Sciatic nerve (tissue), 2 donors: ENCODE measurements at regions not wholly inside any gene's neighbourhood (a gene's known extent, or its start where the extent isn't known, plus 50 kb on each side); places are given as distances from the start of the nearest gene placed in this dataset.

Experiments
- ATAC-seq: fragments of 200-7000 bp; cut with Tn5 transposase; one replicate; pipeline ENCODE4 v1.9.1; 2020; ENCODE audit warnings: mild to moderate bottlenecking, moderate library complexity
- DNase-seq: peaks from one replicate; pipeline ENCODE4 v3.0.0-alpha.2; 2020; ENCODE audit warnings: low spot score
- intact Hi-C: fragments of 100-400 bp; cut with DNase I; formaldehyde crosslinking; loops from one replicate; pipeline ENCODE4 v1.14.2; 2022
- donor health status: DM: no; HTN: no; CAD: no.
- donor health status: DM: no; HTN: no; CAD: no.

GRCh38 chr12:16946704-16947103, 340.7 kb upstream of the LMO3 start:
- intact Hi-C loops: no loop called here
- no peak for ATAC-seq
- no peak for DNase-seq

- DNase-seq (no peak), ATAC-seq (no peak)
- intact Hi-C loops: no loop called here
Observed at GRCh38 chr12:16939871-16940306, 333.9 kb upstream of the LMO3 start.

DNA sequence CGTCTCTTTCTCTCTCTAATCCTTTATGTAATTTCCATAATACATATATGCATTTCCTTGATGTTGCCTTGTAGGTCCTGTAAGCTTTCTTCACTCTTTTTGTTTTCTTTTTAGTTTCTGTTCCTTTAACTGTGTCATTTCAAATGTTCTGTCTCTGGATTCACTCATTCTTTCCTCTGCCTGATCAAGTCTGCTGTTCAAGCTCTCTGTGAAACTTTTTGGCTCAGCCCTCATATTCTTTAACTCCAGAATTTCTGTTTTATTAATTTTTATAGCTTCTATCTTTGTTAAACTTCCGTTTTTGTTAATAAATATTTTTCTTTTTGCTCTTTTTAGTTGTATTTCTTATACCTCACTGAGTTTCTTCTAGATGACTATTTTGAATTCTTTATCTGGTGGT, 321.3 kb upstream of the LMO3 start:
- DNase-seq (no peak), ATAC-seq (no peak)
- intact Hi-C loops: no loop called here

DNA sequence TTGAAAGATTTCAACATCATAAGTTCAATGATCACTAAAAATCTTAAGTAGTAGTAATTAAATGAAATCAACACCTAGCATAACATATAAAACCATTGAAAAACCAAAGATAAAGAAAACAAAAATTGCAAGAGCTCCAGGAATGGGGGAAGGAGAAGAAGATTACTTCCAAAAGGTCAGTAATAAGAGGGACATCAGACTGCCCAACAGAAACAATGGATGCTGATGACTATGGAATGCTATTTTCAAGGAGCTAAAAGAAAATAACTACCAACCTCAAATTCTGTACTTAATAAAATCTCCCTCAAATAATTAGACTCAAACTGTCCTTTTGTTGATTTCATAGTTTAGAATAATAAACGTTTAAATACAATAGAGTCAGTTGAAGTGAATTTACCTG, 314.5 kb upstream of the LMO3 start:
- DNase-seq (no peak), ATAC-seq (no peak)
- intact Hi-C loops: no loop called here

- DNase-seq (no peak), ATAC-seq (no peak)
- intact Hi-C loops: no loop called here
Observed at GRCh38 chr12:16919551-16919950, 313.6 kb upstream of the LMO3 start.

DNA sequence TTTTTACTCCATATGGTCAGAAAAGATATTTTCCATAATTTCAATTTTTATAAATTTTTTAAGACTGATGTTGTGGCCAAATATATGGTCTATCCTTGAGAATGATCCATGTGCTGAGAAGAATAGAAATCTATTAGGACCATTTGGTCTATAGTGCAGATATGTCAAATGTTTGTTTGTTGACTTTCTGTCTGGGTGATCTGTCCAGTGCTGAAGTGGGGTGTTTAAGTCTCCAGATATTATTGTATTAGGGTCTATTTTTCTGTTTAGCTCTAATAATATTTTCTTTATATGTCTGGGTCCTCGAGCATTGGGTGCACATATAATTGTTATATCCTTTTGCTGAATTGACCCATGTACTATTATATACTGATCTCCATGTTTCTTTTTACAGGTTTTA, 308.9 kb upstream of the LMO3 start:
- intact Hi-C loops: no loop called here
- no peak for DNase-seq
- ATAC-seq: no peak

GRCh38 chr12:16913832-16914490, 308.0 kb upstream of the LMO3 start:
- no peak for DNase-seq
- intact Hi-C loops: no loop called here
- ATAC-seq: no peak

DNA sequence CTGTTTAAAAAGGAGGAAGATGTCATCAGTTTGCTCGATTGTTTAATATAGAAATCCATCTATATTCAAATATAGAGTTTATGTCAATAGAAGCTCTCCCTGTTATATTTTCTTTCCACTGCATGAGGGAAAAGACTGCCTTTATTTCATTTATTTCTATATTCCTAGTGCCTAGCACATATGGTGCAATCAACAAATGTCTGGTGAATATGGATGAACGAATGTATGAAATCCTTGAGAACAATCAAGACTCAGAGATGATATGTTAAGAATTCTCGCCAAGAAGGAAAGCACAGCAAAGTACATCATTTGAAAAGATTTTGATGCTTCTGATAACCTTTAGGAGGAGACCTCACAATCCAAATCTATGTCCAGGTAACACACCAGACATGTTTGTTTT, 296.0 kb upstream of the LMO3 start:
- DNase-seq (no peak), ATAC-seq (no peak)
- intact Hi-C loops: loop anchor here (10.0 kb wide), 1 partner anchor 1567 kb away; no protein-coding TSS in a partner anchor

- DNase-seq: no peak
- intact Hi-C loops: no loop called here
- no peak for ATAC-seq
Observed at GRCh38 chr12:16893426-16893825, 287.5 kb upstream of the LMO3 start.

GRCh38 chr12:16891673-16892072, 285.7 kb upstream of the LMO3 start:
- no peak for DNase-seq
- intact Hi-C loops: no loop called here
- ATAC-seq: no peak

- intact Hi-C loops: no loop called here
- DNase-seq (no peak), ATAC-seq (no peak)
Observed at GRCh38 chr12:16884819-16885218, 278.9 kb upstream of the LMO3 start.

DNA sequence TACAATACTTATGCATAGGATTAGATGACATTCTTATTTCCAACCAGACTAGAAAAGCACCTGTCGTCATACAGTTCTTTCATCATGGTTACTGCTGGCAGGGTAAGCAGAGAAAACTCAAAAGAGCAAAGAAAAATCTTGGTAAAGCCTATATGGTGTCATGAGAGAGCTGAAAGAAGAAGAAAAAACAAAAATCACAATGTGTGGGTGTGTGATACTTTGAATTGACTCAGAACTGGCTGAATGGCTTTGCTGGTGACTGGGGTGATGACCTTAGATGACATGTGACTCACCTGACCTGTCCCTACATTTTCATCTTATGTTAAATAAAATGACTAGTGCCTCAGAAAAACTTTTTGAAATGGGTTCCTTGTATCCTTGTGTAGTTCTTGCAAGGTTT, 278.1 kb upstream of the LMO3 start:
- intact Hi-C loops: no loop called here
- no peak for ATAC-seq
- no peak for DNase-seq

DNA sequence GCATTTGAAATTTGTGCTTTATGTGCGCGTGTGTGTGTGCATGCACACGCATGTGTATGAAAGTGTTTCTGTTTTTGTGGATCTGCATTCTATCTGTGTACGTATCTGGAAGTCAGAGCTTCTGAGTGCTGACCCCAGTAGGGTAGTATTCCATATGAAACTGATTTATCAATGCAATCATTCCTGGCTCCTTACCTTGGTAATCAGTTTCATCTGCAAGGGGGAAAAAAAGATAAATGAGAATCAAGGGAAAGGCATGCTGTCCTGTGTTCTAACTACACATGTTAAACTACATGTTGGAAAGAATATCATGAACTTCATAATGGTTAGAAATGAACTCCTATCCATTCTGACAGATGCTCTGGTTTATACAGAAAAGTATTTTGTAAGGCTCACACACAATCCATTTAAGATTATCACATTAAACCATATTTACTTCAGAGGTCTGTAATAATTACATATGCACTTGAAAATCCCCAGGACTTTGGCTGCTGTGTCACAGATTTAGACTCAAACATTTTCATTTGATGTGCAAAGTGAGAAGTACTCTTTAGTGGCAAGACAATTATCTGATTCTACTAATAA, 276.1 kb upstream of the LMO3 start:
- DNase-seq (no peak), ATAC-seq (no peak)
- intact Hi-C loops: no loop called here

DNA sequence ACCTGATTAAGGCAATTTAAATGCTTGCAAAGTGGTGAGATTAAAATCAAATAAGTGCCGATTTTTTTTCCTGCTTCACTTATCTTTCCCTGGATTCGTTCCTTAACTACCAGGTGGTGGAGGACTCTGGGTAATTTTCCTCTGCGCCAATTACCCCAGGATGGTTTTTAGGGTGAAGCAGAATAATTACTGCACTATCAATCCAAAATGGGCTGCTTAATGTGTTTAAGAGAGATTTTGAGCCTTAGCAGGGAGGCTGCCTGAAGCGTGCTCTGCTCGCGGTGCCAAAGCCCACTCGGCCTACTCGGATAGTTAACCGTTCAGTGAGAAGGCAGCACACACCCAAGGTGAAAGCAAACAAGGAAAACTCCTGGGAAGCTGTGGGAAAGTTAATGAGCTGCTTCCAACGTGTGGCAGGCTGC, 274.9 kb upstream of the LMO3 start:
- ATAC-seq (no peak), DNase-seq (no peak)
- intact Hi-C loops: no loop called here

DNA sequence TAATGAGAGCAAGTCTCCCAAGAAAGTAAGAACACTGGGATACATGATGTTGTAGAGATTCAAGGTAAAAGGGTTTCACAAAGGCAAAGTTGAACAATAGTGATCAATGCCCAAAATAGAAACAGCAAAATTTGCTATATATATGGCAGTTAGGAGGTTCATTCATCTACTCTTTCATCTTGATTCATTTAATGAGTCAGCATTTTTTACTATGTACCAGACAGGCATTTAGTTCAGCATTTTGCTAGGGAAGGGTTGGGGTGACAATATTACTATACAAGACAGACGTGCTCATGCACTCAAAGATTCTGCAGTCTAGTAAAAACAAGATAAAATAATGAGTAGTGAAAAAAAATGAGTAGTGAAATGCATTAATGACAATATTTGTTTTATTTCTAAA, 264.9 kb upstream of the LMO3 start:
- intact Hi-C loops: no loop called here
- ATAC-seq (no peak), DNase-seq (no peak)

DNA sequence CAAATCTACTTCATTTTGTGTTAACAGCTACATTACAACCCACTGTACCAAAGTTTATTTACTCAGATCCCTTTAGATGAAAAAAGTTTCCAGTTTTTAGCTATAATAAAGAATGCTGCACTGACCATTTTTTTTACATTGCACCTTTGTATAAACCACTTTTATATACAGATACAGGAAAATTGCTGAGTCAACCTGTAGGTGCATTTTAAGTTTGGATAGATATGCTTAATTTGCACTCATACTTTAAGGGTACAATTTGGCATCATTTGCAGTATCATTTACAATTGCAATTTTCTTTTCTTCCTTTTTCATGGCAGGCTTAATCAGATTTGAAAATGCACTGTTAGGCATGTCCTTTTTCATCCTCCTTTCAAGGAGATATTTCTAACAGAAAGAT, 257.8 kb upstream of the LMO3 start:
- intact Hi-C loops: no loop called here
- no peak for DNase-seq
- ATAC-seq: no peak

DNA sequence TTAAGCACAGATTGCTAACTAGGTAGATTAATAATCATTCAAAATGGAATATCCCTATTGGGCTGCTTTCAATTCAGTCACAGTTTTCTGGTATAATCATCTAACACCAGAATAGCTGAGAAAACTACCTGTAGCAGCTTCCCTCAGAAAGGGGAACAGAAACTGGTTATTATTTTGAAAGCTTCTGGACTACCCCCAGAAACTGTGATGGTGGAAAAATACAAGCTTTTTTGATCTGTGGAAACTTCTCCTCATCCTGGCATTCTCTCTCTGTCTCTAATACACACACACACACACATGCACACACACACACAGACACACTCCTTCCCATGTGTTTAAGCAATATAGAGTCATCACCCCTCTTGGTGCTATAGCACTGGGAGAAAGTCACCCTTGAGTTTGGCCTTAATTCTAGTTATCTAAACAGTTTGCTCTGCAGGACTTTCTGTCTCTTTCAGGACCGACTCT, 251.5 kb upstream of the LMO3 start:
- DNase-seq: no peak
- intact Hi-C loops: no loop called here
- ATAC-seq: no peak

DNA sequence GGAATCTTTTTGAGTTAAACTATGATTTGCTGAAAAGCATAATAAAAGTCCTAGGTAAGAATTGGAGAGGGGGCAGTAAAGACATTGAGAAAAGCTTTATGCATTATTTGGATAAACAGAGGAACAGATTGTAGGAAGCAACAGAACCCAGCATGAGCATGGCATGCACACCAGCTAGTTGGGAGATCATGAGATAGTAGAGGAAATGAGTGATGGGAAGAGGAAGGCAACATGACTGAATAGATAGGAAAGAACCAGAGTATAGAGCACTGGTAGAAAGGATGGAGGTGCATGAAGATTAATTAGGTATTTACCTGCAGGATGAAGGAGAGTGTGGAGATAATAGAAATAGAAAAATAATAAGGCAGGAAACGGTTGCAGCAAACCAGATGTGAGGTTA, 248.5 kb upstream of the LMO3 start:
- no peak for ATAC-seq
- no peak for DNase-seq
- intact Hi-C loops: no loop called here

DNA sequence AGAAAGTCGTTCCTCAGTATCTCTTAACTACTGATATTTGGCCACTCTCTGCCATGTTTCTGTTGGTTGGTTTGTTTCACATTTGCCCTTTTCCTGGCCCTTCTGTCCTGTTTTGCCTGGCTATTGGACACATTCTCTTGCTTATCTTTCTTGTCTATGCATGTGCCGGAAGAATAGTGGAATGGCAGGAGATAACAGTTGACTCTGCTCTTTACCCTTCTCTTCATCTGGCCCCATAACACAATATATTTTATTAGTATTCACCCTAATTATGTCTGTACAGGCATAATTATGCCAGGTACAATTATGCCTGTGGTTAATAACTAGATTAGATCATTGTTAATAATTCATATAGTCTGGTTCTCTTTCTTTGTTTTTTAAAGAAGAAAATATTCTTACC, 243.5 kb upstream of the LMO3 start:
- no peak for DNase-seq
- intact Hi-C loops: no loop called here
- no peak for ATAC-seq

GRCh38 chr12:16844875-16845274, 238.9 kb upstream of the LMO3 start:
- no peak for DNase-seq
- intact Hi-C loops: no loop called here
- no peak for ATAC-seq

DNA sequence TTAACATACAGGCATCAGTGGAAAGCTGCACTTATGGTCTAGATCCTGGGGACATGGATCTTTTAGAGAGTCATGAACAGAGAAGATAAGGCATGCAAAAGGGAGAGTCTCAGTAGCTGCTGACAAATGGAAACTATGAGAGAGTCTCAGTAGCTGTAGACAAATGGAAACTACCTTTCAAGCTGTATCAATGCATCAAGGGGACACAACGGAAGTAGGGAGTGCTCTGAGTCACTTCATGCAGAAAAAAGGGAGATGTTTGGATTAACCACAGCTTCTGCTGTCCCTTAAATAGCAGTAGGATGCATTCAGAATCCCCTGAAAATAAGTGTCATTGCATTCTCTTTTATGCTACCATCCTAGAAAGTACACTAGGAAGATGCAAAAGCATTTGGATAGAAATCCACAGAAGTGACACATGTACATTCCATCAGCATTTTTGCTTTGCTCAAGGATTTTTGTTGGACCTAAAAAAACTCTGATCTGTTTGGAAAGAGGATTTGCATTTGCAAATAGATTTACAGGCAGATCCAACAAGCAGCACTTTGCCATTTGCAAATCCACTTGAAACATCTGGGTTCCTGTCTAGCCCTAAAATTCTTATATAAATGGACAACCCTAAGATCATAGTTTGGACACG, 227.5 kb upstream of the LMO3 start:
- ATAC-seq (no peak), DNase-seq (no peak)
- intact Hi-C loops: no loop called here
